HG02623 (cell line): ENCODE measurements at regions not wholly inside any gene's neighbourhood (a gene's known extent, or its start where the extent isn't known, plus 50 kb on each side); places are given as distances from the start of the nearest gene placed in this dataset.

Experiments used
- ATAC-seq: cut with Tn5 transposase; IDR thresholded peaks from one replicate; pipeline ENCODE4 v1.9.1; 2021; ENCODE audit warnings: moderate library complexity; ENCODE audit not compliant: unreplicated experiment

GRCh38 chr3:145735631-145736030, 425.4 kb downstream of the PLOD2 start:
- ATAC-seq: no peak

GRCh38 chr3:145737952-145738351, 423.0 kb downstream of the PLOD2 start:
- no peak for ATAC-seq

GRCh38 chr3:145739926-145740325, 421.1 kb downstream of the PLOD2 start:
- no peak for ATAC-seq

- ATAC-seq: no peak
Observed at GRCh38 chr3:145750657-145751056, 410.3 kb downstream of the PLOD2 start.

- no peak for ATAC-seq
Observed at GRCh38 chr3:145752576-145752975, 408.4 kb downstream of the PLOD2 start.

GRCh38 chr3:145754605-145755289, 406.2 kb downstream of the PLOD2 start:
- ATAC-seq: no peak

GRCh38 chr3:145760036-145760435, 400.9 kb downstream of the PLOD2 start:
- no peak for ATAC-seq

GRCh38 chr3:145767909-145768308, 393.1 kb downstream of the PLOD2 start:
- no peak for ATAC-seq

GRCh38 chr3:145776782-145777408, 384.1 kb downstream of the PLOD2 start:
- peak; percentile 76 for ATAC-seq

- ATAC-seq: no peak
Observed at GRCh38 chr3:145780301-145780700, 380.7 kb downstream of the PLOD2 start.

GRCh38 chr3:145785668-145786067, 375.3 kb downstream of the PLOD2 start:
- no peak for ATAC-seq

- ATAC-seq: no peak
Observed at GRCh38 chr3:145798007-145798406, 363.0 kb downstream of the PLOD2 start.

GRCh38 chr3:145798696-145799537, 362.1 kb downstream of the PLOD2 start:
- no peak for ATAC-seq

GRCh38 chr3:145801696-145802095, 359.3 kb downstream of the PLOD2 start:
- no peak for ATAC-seq

- no peak for ATAC-seq
Observed at GRCh38 chr3:145807990-145808389, 353.0 kb downstream of the PLOD2 start.

- ATAC-seq: no peak
Observed at GRCh38 chr3:145812391-145812790, 348.6 kb downstream of the PLOD2 start.

- no peak for ATAC-seq
Observed at GRCh38 chr3:145815707-145816413, 345.1 kb downstream of the PLOD2 start.

- peak; percentile 48 for ATAC-seq
Observed at GRCh38 chr3:145817870-145818483, 343.0 kb downstream of the PLOD2 start.

GRCh38 chr3:145820170-145820569, 340.8 kb downstream of the PLOD2 start:
- no peak for ATAC-seq

- ATAC-seq: no peak
Observed at GRCh38 chr3:145842294-145842902, 318.6 kb downstream of the PLOD2 start.
